B cell (primary cell): ENCODE measurements at regions not wholly inside any gene's neighbourhood (a gene's known extent, or its start where the extent isn't known, plus 50 kb on each side); places are given as distances from the start of the nearest gene placed in this dataset.

Source experiments
- ATAC-seq: fragments of 200-7000 bp; cut with Tn5 transposase; one replicate; pipeline ENCODE4 v1.10.0; 2021; ENCODE audit warnings: low read depth, mild to moderate bottlenecking, moderate number of reproducible peaks, moderate library complexity
- CTCF ChIA-PET: fragments of 350-600 bp; sonication (Branson Sonifier 250); formaldehyde crosslinking; loops from one replicate; lab custom pipeline; 2021; ENCODE audit warnings: antibody characterized with exemption, inconsistent platforms; lab: Charles Lee
- POLR2A ChIA-PET: fragments of 350-600 bp; sonication (Branson Sonifier 250); formaldehyde crosslinking; loops from one replicate; lab custom pipeline; 2021; ENCODE audit warnings: antibody characterized with exemption; lab: Charles Lee
- DNase-seq: peaks from one replicate; pipeline ENCODE4 v3.0.0; 2013
- H2AFZ ChIP-seq: 2 replicates; pipeline ENCODE4 v1.6.1; 2012; ENCODE audit warnings: mild to moderate bottlenecking, low read depth, low read length; ENCODE audit not compliant: insufficient read depth, poor library complexity, severe bottlenecking
- H3K27ac ChIP-seq, 2 donors: 1 replicate in 1 of 2; 2 replicates in 1 of 2; pipeline ENCODE4 v1.5.1; 2012 to 2013; ENCODE audit warnings: low read length in 2 of 2, mild to moderate bottlenecking in 2 of 2, moderate library complexity in 1 of 2
- H3K27me3 ChIP-seq, 4 experiments: fragments of 200-600 bp in 1 of 4; sonication (generic) in 1 of 4; replicated peaks in 1 of 4; 1 replicate in 2 of 4; 2 replicates in 2 of 4; pipeline versions ENCODE4 v1.6.1 to v1.7.0; 2013 to 2016; ENCODE audit warnings: low read length in 3 of 4, mild to moderate bottlenecking in 2 of 4, mixed read lengths in 1 of 4, moderate library complexity in 1 of 4; ENCODE audit not compliant: insufficient read depth in 4 of 4, control insufficient read depth in 3 of 4; ENCODE audit errors: control extremely low read depth in 1 of 4
- H3K36me3 ChIP-seq, 2 experiments: replicated peaks in 1 of 2; 1 replicate in 1 of 2; 2 replicates in 1 of 2; pipeline versions ENCODE4 v1.6.1 to v1.7.1; 2013; ENCODE audit warnings: low read length in 1 of 2; ENCODE audit not compliant: insufficient read depth in 2 of 2, control insufficient read depth in 1 of 2; ENCODE audit errors: control extremely low read depth in 1 of 2, extremely low read depth in 1 of 2
- H3K4me1 ChIP-seq, 2 donors: fragments of 200-600 bp in 1 of 2; sonication (generic) in 1 of 2; 1 replicate in 1 of 2; 2 replicates in 1 of 2; pipeline versions ENCODE4 v1.5.1 to v1.6.1; 2013 to 2017; ENCODE audit warnings: low read length in 2 of 2; ENCODE audit not compliant: control insufficient read depth in 2 of 2, insufficient read depth in 2 of 2
- H3K4me2 ChIP-seq: replicated peaks from 2 replicates; pipeline ENCODE3; 2012; ENCODE audit warnings: mild to moderate bottlenecking, low read depth, low read length; ENCODE audit not compliant: poor library complexity, severe bottlenecking
- H3K4me3 ChIP-seq, 5 experiments: fragments of 200-600 bp in 1 of 5; sonication (generic) in 1 of 5; 1 replicate in 3 of 5; 2 replicates in 2 of 5; pipeline versions ENCODE4 v1.5.1 to v1.7.0; 2011 to 2016; ENCODE audit warnings: low read length in 4 of 5, mild to moderate bottlenecking in 4 of 5, low read depth in 2 of 5, control low read depth in 1 of 5, moderate library complexity in 1 of 5; ENCODE audit not compliant: insufficient read depth in 1 of 5; ENCODE audit errors: control extremely low read depth in 1 of 5, extremely low read depth in 1 of 5
- H3K79me2 ChIP-seq: fragments of 200-600 bp; sonication (generic); one replicate; pipeline ENCODE4 v1.6.0; 2016; ENCODE audit warnings: low read length; ENCODE audit not compliant: control insufficient read depth, insufficient read depth
- H3K9ac ChIP-seq: fragments of 200-600 bp; sonication (generic); 2 replicates; pipeline ENCODE4 v1.6.1; 2017; ENCODE audit warnings: mild to moderate bottlenecking, low read length, moderate library complexity
- H3K9me3 ChIP-seq, 3 donors: one replicate each; pipeline versions ENCODE4 v1.6.1 to v1.7.1; 2013; ENCODE audit warnings: low read length in 2 of 3; ENCODE audit not compliant: control insufficient read depth in 2 of 3, insufficient read depth in 1 of 3; ENCODE audit errors: control extremely low read depth in 1 of 3
- H4K20me1 ChIP-seq: 2 replicates; pipeline ENCODE4 v1.6.0; 2012; ENCODE audit warnings: mild to moderate bottlenecking, low read length; ENCODE audit not compliant: insufficient read depth, control insufficient read depth, poor library complexity, severe bottlenecking
- H3K27ac Mint-ChIP-seq: one replicate; pipeline ENCODE4 v1.8.0; 2021; ENCODE audit warnings: mixed read lengths
- H3K27me3 Mint-ChIP-seq: one replicate; pipeline ENCODE4 v1.8.0; 2021; ENCODE audit warnings: mixed read lengths
- H3K4me1 Mint-ChIP-seq: one replicate; pipeline ENCODE4 v1.8.0; 2021; ENCODE audit warnings: mixed read lengths
- H3K4me3 Mint-ChIP-seq: one replicate; pipeline ENCODE4 v1.8.0; 2021; ENCODE audit warnings: mixed read lengths
- H3K9me3 Mint-ChIP-seq: one replicate; pipeline ENCODE4 v1.8.0; 2022; ENCODE audit warnings: mixed read lengths; ENCODE audit not compliant: insufficient read depth
- CTCF ChIP-seq: fragments of 200-600 bp; IDR thresholded peaks from one replicate; pipeline ENCODE4 v1.8.0; 2022; ENCODE audit warnings: antibody characterized with exemption, mild to moderate bottlenecking
- EZH2 ChIP-seq: IDR thresholded peaks from 2 replicates; pipeline ENCODE4 v1.6.1; 2012; ENCODE audit warnings: borderline replicate concordance, low read depth, mild to moderate bottlenecking, moderate library complexity, low read length; ENCODE audit not compliant: insufficient read depth, poor library complexity, severe bottlenecking
- WGBS: methylation state at CpG from one replicate; pipeline ENCODE4 v1.1.5; 2013; ENCODE audit warnings: missing lambda C conversion rate; ENCODE audit not compliant: insufficient coverage; 5-methylcytosine and 5-hydroxymethylcytosine counted together
- intact Hi-C: fragments of 100-400 bp; cut with micrococcal nuclease; formaldehyde crosslinking; loops from one replicate; pipeline ENCODE4 v1.10.0; 2022

- intact Hi-C loops, result no loop called here
- no peak overlapping the region for H3K27ac Mint-ChIP-seq
- Histone ChIP-seq H3K4me2 (no peak overlapping the region), H3K27me3 (no peaks in the 10 kb centered on the region), H3K27ac (no peak overlapping the region), H3K4me3 (no peak overlapping the region), H3K36me3 (no peaks in the 10 kb centered on the region), H3K9ac (no peak overlapping the region), H3K9me3 (peaks cover 0 to 4% (median 0%) of the 10 kb centered on the region in 3 donors), H4K20me1 (no peaks in the 10 kb centered on the region), H3K79me2 (no peaks in the 10 kb centered on the region), H3K4me1 (no peaks in the 10 kb centered on the region), H2AFZ (no peak overlapping the region)
- CTCF ChIA-PET, result no interaction called here
- no peaks in the 10 kb centered on the region for H3K27me3 Mint-ChIP-seq
- no peak overlapping the region for H3K4me3 Mint-ChIP-seq
- no peak for ATAC-seq
- no peak for TF ChIP-seq EZH2
- no peak for TF ChIP-seq CTCF
- 38% methylated on average over 2 of the region's 2 CpGs for WGBS
- no peak for DNase-seq
- H3K4me1 Mint-ChIP-seq, result no peaks in the 10 kb centered on the region
- peaks cover 9% of the 10 kb centered on the region for H3K9me3 Mint-ChIP-seq
- POLR2A ChIA-PET, result no interaction called here
Observed at GRCh38 chr18:22639026-22639463, 221.3 kb upstream of the CTAGE1 start.

DNA sequence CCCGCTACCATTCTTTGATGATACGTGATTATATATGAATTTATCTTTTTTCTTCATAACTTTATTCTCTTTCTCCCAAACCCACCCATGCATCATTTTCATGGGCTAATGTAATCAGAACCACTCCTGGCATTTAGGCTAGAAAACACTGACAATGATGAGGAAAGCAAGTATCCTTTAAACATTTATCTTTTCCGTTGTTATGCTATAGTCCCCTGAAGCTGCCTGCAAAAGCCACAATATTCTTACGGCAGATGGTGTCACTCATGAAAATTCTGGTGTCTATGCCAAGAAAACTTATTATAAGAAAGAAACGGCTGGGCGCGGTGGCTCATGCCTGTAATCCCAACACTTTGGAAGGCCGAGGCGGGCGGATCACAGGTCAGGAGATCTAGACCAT lies 221.8 kb upstream of the CTAGE1 start:
- CTCF ChIA-PET, result no interaction called here
- H3K27me3 Mint-ChIP-seq, result no peaks in the 10 kb centered on the region

More for the DNA sequence above, 221.8 kb upstream of the CTAGE1 start:
- Histone ChIP-seq H3K4me1 (no peaks in the 10 kb centered on the region), H3K9me3 (peaks cover 0 to 4% (median 0%) of the 10 kb centered on the region in 3 donors), H4K20me1 (no peaks in the 10 kb centered on the region), H3K4me3 (no peak overlapping the region), H3K36me3 (no peaks in the 10 kb centered on the region), H3K79me2 (no peaks in the 10 kb centered on the region), H3K27ac (no peak overlapping the region), H3K9ac (no peak overlapping the region), H2AFZ (no peak overlapping the region), H3K27me3 (no peaks in the 10 kb centered on the region), H3K4me2 (no peak overlapping the region)
- no peak for TF ChIP-seq CTCF
- TF ChIP-seq EZH2, result no peak
- no peak overlapping the region for H3K4me3 Mint-ChIP-seq
- WGBS, result 100% methylated on average over 2 of the region's 10 CpGs
- H3K4me1 Mint-ChIP-seq, result no peaks in the 10 kb centered on the region
- no peak for DNase-seq
- ATAC-seq, result no peak
- intact Hi-C loops, result no loop called here
- H3K27ac Mint-ChIP-seq, result no peak overlapping the region
- H3K9me3 Mint-ChIP-seq, result peaks cover 9% of the 10 kb centered on the region
- POLR2A ChIA-PET, result no interaction called here
